GM12878 (cell line): ENCODE measurements at regions not wholly inside any gene's neighbourhood (a gene's known extent, or its start where the extent isn't known, plus 50 kb on each side); places are given as distances from the start of the nearest gene placed in this dataset.

Source experiments
- ATAC-seq: fragments of 200-7000 bp; cut with Tn5 transposase; 3 replicates; pipeline ENCODE4 v1.9.1; 2020; ENCODE audit warnings: mild to moderate bottlenecking, moderate library complexity
- BruUV-seq: library from RNA; stranded (reverse); fragments of 400-500 nt; replicated peaks from 2 replicates; lab custom pipeline; 2021; lab: Mats Ljungman, UMichigan
- CTCF ChIA-PET: fragments of 300-600 bp; sonication (Branson Sonifier 250); formaldehyde crosslinking; extraction: SDS; loops from one replicate; lab custom pipeline; 2021; ENCODE audit warnings: inconsistent platforms; lab: Yijun Ruan, JAX
- POLR2A ChIA-PET: fragments of 350-600 bp; formaldehyde crosslinking; extraction: SDS; loops from one replicate; lab custom pipeline; 2021; ENCODE audit warnings: inconsistent platforms; lab: Charles Lee
- RAD21 ChIA-PET: fragments of 300-600 bp; sonication (Branson Sonifier 250); formaldehyde crosslinking; loops from one replicate; lab custom pipeline; 2023; ENCODE audit warnings: antibody characterized with exemption; ENCODE audit not compliant: unreplicated experiment; lab: Charles Lee
- SMC1A ChIA-PET: fragments of 300-600 bp; sonication (Branson Sonifier 250); formaldehyde crosslinking; loops from one replicate; lab custom pipeline; 2023; ENCODE audit not compliant: unreplicated experiment, uncharacterized antibody; lab: Charles Lee
- DNase-seq: peaks from one replicate; pipeline ENCODE4 v3.0.0-alpha.2; 2011; ENCODE audit warnings: low read depth, low spot score
- FAIRE-seq: peaks from 3 replicates; lab custom pipeline; 2011; peaks lifted over from hg19 to GRCh38; lab: Jason Lieb, UNC
- H2AFZ ChIP-seq: 2 replicates; pipeline ENCODE4 v1.6.0; 2011; ENCODE audit warnings: low read depth, low read length, control low read depth; ENCODE audit not compliant: control insufficient read depth
- H3K27ac ChIP-seq: 2 replicates; pipeline ENCODE4 v1.5.1; 2011; ENCODE audit warnings: control low read depth; ENCODE audit not compliant: control insufficient read depth, insufficient read depth
- H3K27me3 ChIP-seq, 2 experiments: replicated peaks in 1 of 2; 2 replicates each; pipeline versions ENCODE4 v1.6.0 to v1.6.1; 2011; ENCODE audit warnings: low read length in 1 of 2; ENCODE audit not compliant: control insufficient read depth in 2 of 2, insufficient read depth in 2 of 2
- H3K36me3 ChIP-seq, 2 experiments: 2 replicates each; pipeline ENCODE4 v1.5.1; 2011; ENCODE audit warnings: low read length in 1 of 2; ENCODE audit not compliant: control insufficient read depth in 2 of 2, insufficient read depth in 2 of 2
- H3K4me1 ChIP-seq: 2 replicates; pipeline ENCODE4 v1.6.1; 2011; ENCODE audit warnings: mild to moderate bottlenecking, low read length, moderate library complexity, mixed read lengths; ENCODE audit not compliant: control insufficient read depth, insufficient read depth
- H3K4me2 ChIP-seq: 2 replicates; pipeline ENCODE4 v1.6.0; 2011; ENCODE audit warnings: control low read depth; ENCODE audit not compliant: control insufficient read depth, insufficient read depth
- H3K4me3 ChIP-seq: fragments of 200-600 bp; sonication (generic); 2 replicates; pipeline ENCODE4 v1.5.1; 2016
- H3K79me2 ChIP-seq: 2 replicates; pipeline ENCODE4 v1.6.0; 2011; ENCODE audit warnings: low read length; ENCODE audit not compliant: control insufficient read depth, insufficient read depth
- H3K9ac ChIP-seq: 2 replicates; pipeline ENCODE4 v1.8.0; 2011; ENCODE audit warnings: low read length, control low read depth, mixed read lengths; ENCODE audit not compliant: control insufficient read depth, insufficient read depth
- H3K9me3 ChIP-seq: replicated peaks from 3 replicates; pipeline ENCODE4 v1.5.1; 2011; ENCODE audit warnings: mild to moderate bottlenecking, low read length; ENCODE audit not compliant: control insufficient read depth, insufficient read depth
- H4K20me1 ChIP-seq: 2 replicates; pipeline ENCODE4 v1.6.0; 2011; ENCODE audit not compliant: control insufficient read depth, insufficient read depth
- BRCA1 ChIP-seq: IDR thresholded peaks from 2 replicates; pipeline ENCODE4 v1.6.1; 2011; ENCODE audit warnings: low read depth, low read length, improper control_type of control experiment
- CREB1 ChIP-seq: IDR thresholded peaks from 2 replicates; pipeline ENCODE4 v1.6.1; 2012; ENCODE audit warnings: low read depth, mild to moderate bottlenecking, inconsistent platforms
- EED ChIP-seq: sonication (generic); IDR thresholded peaks from 2 replicates; pipeline ENCODE4 v1.6.1; 2016; ENCODE audit warnings: antibody characterized with exemption, low read depth
- ESRRA ChIP-seq: IDR thresholded peaks from 2 replicates; pipeline ENCODE4 v1.6.1; 2012; ENCODE audit warnings: mild to moderate bottlenecking, low read length, improper control_type of control experiment
- FOXK2 ChIP-seq: fragments of 450-650 bp; IDR thresholded peaks from 2 replicates; pipeline ENCODE4 v1.6.1; 2017; ENCODE audit warnings: mild to moderate bottlenecking, moderate library complexity
- IRF3 ChIP-seq: fragments of 450-650 bp; IDR thresholded peaks from 2 replicates; pipeline ENCODE4 v1.6.1; 2014; ENCODE audit warnings: mild to moderate bottlenecking
- KAT2A ChIP-seq: conservative IDR thresholded peaks from 2 replicates; pipeline ENCODE4 v1.6.1; 2011; ENCODE audit warnings: low read depth, low read length; ENCODE audit not compliant: control insufficient read depth
- NFXL1 ChIP-seq: fragments of 450-650 bp; IDR thresholded peaks from 2 replicates; pipeline ENCODE4 v1.6.1; 2017; ENCODE audit warnings: antibody characterized with exemption, mild to moderate bottlenecking, borderline replicate concordance
- STAT3 ChIP-seq: IDR thresholded peaks from 2 replicates; pipeline ENCODE4 v1.6.1; 2011; ENCODE audit warnings: low read depth, low read length, improper control_type of control experiment
- WGBS: methylation state at CpG from one replicate; pipeline ENCODE4 v1.1.6; 2016; ENCODE audit warnings: low lambda C conversion rate; ENCODE audit not compliant: insufficient replicate concordance, insufficient coverage; ENCODE audit errors: missing lambda C conversion rate; 5-methylcytosine and 5-hydroxymethylcytosine counted together
- in situ Hi-C: fragments of 300-500 bp; cut with MboI; formaldehyde crosslinking; loops from 9 replicates; pipeline ENCODE4 v1.14.3; 2018; ENCODE audit warnings: mixed read lengths
- intact Hi-C: fragments of 100-400 bp; cut with micrococcal nuclease; formaldehyde crosslinking; loops from one replicate; pipeline ENCODE4 v1.14.2; 2022; ENCODE audit not compliant: unreplicated experiment
- TF ChIP-seq, protein P1 (sequence below): fragments of 450-650 bp; formaldehyde crosslinking; IDR thresholded peaks from 2 replicates; pipeline ENCODE4 v1.4.0; 2020; ENCODE audit warnings: mild to moderate bottlenecking, moderate library complexity
- TF ChIP-seq, protein P2 (sequence below): IDR thresholded peaks from 2 replicates; pipeline ENCODE4 v1.6.1; 2012; ENCODE audit warnings: improper control_type of control experiment, low read depth, low read length; ENCODE audit not compliant: insufficient replicate concordance

GRCh38 chr22:49192180-49192856 is 635.4 kb downstream of the BRD1 start (continued):
- TF ChIP-seq, protein P1, sequence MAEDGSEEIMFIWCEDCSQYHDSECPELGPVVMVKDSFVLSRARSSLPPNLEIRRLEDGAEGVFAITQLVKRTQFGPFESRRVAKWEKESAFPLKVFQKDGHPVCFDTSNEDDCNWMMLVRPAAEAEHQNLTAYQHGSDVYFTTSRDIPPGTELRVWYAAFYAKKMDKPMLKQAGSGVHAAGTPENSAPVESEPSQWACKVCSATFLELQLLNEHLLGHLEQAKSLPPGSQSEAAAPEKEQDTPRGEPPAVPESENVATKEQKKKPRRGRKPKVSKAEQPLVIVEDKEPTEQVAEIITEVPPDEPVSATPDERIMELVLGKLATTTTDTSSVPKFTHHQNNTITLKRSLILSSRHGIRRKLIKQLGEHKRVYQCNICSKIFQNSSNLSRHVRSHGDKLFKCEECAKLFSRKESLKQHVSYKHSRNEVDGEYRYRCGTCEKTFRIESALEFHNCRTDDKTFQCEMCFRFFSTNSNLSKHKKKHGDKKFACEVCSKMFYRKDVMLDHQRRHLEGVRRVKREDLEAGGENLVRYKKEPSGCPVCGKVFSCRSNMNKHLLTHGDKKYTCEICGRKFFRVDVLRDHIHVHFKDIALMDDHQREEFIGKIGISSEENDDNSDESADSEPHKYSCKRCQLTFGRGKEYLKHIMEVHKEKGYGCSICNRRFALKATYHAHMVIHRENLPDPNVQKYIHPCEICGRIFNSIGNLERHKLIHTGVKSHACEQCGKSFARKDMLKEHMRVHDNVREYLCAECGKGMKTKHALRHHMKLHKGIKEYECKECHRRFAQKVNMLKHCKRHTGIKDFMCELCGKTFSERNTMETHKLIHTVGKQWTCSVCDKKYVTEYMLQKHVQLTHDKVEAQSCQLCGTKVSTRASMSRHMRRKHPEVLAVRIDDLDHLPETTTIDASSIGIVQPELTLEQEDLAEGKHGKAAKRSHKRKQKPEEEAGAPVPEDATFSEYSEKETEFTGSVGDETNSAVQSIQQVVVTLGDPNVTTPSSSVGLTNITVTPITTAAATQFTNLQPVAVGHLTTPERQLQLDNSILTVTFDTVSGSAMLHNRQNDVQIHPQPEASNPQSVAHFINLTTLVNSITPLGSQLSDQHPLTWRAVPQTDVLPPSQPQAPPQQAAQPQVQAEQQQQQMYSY (CRISPR knock-in tag): no peak

DNA sequence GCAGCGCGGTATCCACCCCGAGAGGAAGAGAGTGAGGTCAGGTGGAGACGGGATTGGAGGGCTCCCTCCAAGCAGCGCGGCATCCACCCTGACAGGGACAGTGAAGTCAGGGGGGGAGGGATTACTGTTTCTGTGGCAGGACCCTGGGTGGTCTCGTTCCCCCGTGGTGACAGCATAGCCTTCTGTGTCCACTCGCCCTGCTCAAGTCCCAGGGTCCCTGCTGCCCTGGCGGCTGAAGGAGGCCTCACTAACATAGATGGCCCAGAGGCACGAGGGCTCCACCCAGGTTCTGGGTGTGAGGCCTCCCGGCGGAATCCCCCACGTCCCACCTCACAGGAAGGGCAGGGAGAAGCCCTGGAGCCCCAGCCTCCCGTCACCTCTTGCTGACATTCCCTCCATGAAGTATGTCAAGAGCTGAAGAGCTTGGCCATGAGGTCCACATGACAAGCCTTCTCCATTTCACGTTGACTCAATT is 636.1 kb downstream of the BRD1 start:
- no peaks in the 10 kb centered on the region for H3K27me3 ChIP-seq
- ChIA-PET POLR2A (no interaction called here), SMC1A (no interaction called here), CTCF (no interaction called here), RAD21 (no interaction called here)
- DNase-seq (no peak), ATAC-seq (no peak), FAIRE-seq (no peak)
- H3K4me2 ChIP-seq: no peak overlapping the region
- H3K9me3 ChIP-seq: no peaks in the 10 kb centered on the region; the same call in 2 of the 3 replicates
- no peaks in the 10 kb centered on the region for H3K79me2 ChIP-seq
- WGBS: 22% methylated on average over 16 of the region's 16 CpGs
- no peak overlapping the region for H3K4me3 ChIP-seq
- no TSS peak for BruUV-seq
- in situ Hi-C loops: no loop called here
- H3K36me3 ChIP-seq: no peaks in the 10 kb centered on the region
- intact Hi-C loops: no loop called here
- H2AFZ ChIP-seq: no peak overlapping the region
- H3K4me1 ChIP-seq: no peaks in the 10 kb centered on the region
- no peak overlapping the region for H3K27ac ChIP-seq
- H4K20me1 ChIP-seq: no peaks in the 10 kb centered on the region
- no peak overlapping the region for H3K9ac ChIP-seq
- no peak for TF ChIP-seq KAT2A
- TF ChIP-seq STAT3: no peak
- TF ChIP-seq CREB1: no peak
- no peak for TF ChIP-seq ESRRA
- TF ChIP-seq IRF3: no peak
- TF ChIP-seq BRCA1: no peak
- TF ChIP-seq, protein P2, sequence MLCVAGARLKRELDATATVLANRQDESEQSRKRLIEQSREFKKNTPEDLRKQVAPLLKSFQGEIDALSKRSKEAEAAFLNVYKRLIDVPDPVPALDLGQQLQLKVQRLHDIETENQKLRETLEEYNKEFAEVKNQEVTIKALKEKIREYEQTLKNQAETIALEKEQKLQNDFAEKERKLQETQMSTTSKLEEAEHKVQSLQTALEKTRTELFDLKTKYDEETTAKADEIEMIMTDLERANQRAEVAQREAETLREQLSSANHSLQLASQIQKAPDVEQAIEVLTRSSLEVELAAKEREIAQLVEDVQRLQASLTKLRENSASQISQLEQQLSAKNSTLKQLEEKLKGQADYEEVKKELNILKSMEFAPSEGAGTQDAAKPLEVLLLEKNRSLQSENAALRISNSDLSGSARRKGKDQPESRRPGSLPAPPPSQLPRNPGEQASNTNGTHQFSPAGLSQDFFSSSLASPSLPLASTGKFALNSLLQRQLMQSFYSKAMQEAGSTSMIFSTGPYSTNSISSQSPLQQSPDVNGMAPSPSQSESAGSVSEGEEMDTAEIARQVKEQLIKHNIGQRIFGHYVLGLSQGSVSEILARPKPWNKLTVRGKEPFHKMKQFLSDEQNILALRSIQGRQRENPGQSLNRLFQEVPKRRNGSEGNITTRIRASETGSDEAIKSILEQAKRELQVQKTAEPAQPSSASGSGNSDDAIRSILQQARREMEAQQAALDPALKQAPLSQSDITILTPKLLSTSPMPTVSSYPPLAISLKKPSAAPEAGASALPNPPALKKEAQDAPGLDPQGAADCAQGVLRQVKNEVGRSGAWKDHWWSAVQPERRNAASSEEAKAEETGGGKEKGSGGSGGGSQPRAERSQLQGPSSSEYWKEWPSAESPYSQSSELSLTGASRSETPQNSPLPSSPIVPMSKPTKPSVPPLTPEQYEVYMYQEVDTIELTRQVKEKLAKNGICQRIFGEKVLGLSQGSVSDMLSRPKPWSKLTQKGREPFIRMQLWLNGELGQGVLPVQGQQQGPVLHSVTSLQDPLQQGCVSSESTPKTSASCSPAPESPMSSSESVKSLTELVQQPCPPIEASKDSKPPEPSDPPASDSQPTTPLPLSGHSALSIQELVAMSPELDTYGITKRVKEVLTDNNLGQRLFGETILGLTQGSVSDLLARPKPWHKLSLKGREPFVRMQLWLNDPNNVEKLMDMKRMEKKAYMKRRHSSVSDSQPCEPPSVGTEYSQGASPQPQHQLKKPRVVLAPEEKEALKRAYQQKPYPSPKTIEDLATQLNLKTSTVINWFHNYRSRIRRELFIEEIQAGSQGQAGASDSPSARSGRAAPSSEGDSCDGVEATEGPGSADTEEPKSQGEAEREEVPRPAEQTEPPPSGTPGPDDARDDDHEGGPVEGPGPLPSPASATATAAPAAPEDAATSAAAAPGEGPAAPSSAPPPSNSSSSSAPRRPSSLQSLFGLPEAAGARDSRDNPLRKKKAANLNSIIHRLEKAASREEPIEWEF: no peak
- TF ChIP-seq NFXL1: no peak
- TF ChIP-seq FOXK2: no peak
- TF ChIP-seq EED: no peak
